ENCODE measurements at regions not wholly inside any gene's neighbourhood (a gene's known extent, or its start where the extent isn't known, plus 50 kb on each side); places are given as distances from the start of the nearest gene placed in this dataset.

DNA sequence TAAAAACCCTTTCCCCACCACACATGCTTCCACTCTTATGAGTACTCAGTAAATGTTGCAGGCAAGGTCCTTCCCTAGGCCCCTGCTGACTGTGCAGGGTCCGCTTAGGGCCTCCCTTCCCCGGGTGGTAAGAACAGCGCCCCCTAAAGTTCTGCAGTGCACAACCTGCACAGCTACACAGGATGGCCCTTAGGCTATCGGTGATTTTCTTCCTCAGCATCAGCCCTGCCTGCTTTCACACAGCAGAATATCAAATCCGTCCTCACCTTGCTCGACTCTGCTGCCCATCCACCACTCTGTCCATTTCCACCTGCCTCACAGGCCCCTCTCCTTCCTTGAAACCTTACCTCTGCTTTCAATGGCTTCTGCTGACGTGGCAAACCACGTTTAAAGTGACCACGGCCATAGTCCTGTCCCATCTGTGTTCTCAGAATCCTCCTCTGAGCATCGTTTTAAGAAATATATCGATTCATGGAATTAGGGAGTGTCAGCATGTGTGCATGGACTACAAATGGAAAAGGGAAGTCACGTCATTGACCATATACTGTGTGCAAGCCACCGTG is 51.4 kb upstream of the TMEM132E start:
- DNase-seq, result no peak
- no peak for ATAC-seq
- Mint-ChIP-seq H3K9me3 (ENCODE audit: low read depth) (no peaks in the 10 kb centered on the region), H3K27me3 (peaks cover 35% of the 10 kb centered on the region), H3K27ac (no peak overlapping the region), H3K36me3 (no peaks in the 10 kb centered on the region), H3K4me3 (no peak overlapping the region), H3K4me1 (no peaks in the 10 kb centered on the region)
- CTCF ChIA-PET, result interaction anchor here (1.1 kb wide), 1 partner anchor 129 kb away, joined by 3 read pairs; no protein-coding TSS in a partner anchor

DNA sequence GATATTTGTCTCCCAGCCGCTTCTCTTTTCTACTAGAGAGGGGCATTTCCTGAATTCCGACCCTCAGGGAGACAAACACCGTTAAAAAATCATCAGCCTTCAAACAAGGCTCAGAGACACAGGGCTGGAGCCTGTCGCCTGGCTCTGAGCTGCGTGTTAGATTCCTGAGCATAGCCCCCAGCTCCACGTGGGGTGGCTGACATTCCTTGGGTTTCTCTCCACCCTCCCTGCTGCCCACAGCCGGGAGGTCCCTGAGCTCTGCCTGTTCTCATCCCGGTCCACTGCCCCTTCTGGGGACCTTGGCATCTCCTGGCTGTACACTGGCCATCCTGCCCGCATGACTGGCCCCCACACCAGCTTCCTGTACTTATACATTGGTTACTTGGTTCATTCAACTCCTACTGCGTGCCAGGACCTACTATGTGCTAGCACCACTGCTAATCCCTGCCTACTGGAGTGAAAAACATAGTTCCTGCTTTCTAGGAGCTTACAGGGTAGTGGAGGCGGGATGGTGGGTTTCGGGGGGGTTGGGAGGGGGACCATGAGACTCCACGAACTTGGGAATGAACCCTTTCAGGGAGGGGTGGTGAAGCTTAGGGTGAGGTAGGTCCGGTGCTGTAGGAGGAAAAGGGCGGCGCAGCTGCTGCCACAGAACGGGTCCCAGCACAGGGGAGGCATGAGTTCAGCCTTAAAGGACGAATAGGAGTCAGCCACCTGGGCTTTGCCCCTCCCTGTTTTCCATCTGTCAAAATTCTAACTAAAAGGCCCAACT is 52.1 kb upstream of the TMEM132E start:
- CTCF ChIA-PET, result interaction anchor here (0.8 to 1.1 kb wide), 2 partner anchors 128 to 352 kb away, joined by 3 read pairs; no protein-coding TSS in a partner anchor
- no peaks in the 10 kb centered on the region for H3K4me1 Mint-ChIP-seq
- no peak overlapping the region for H3K4me3 Mint-ChIP-seq
- no peaks in the 10 kb centered on the region for H3K36me3 Mint-ChIP-seq
- no peak overlapping the region for H3K27ac Mint-ChIP-seq
- H3K27me3 Mint-ChIP-seq, result peaks cover 35% of the 10 kb centered on the region
- H3K9me3 Mint-ChIP-seq (ENCODE audit: low read depth), result no peaks in the 10 kb centered on the region
- no peak for DNase-seq
- ATAC-seq, result no peak

DNA sequence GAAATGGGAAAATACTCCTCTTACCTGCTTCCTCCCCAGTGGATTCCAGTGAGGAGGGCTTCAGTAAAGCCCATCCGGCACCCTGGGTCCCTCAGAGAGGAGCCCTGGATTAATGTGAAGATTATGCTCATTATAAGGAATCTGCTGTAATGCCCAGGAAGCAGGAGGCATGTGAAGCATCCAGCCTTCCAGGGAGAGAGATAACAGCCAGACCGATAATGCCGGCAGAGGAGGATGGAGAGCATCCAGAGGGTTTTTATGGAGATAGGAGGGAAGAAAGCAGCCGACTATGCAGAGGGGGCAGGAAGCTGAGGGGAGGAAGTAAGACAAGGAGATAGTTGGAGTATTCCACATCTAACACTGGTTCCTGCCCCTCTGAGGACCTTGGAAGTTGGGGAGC is 53.7 kb upstream of the TMEM132E start:
- DNase-seq (no peak), ATAC-seq (no peak)
- no peak overlapping the region for H3K4me3 Mint-ChIP-seq
- H3K36me3 Mint-ChIP-seq, result no peaks in the 10 kb centered on the region
- CTCF ChIA-PET, result interaction anchor here (1.0 kb wide), 1 partner anchor 17 kb away, joined by 5 read pairs; no protein-coding TSS in a partner anchor
- H3K27ac Mint-ChIP-seq, result no peak overlapping the region
- no peaks in the 10 kb centered on the region for H3K4me1 Mint-ChIP-seq
- peaks cover 23% of the 10 kb centered on the region for H3K27me3 Mint-ChIP-seq
- H3K9me3 Mint-ChIP-seq (ENCODE audit: low read depth), result no peaks in the 10 kb centered on the region

GRCh38 chr17:34521955-34522354 is 57.4 kb upstream of the TMEM132E start:
- Mint-ChIP-seq H3K4me1 (no peaks in the 10 kb centered on the region), H3K27ac (no peak overlapping the region), H3K36me3 (no peaks in the 10 kb centered on the region), H3K9me3 (ENCODE audit: low read depth) (no peaks in the 10 kb centered on the region), H3K27me3 (peaks cover 18% of the 10 kb centered on the region), H3K4me3 (no peak overlapping the region)
- ATAC-seq, result no peak
- CTCF ChIA-PET, result no interaction called here
- DNase-seq, result no peak

DNA sequence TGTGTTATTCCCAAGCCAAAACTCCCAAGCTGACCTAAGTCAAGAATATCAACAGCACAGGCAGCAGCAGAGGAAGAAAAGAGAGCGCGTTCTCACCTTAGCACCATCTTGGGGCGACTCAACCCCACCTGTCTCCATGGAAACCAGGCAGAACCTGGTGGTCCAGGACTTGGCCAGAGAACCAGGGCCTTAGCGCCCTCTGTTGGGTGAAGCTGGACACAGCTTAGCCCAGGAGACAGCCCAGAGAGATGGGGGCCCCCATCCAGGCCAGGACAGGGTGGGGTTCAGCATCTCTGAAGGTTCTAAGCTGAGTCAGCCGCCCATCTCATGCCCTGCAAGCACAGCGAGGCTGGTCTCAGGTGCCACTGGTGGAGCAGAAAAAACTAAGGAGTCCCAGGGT is 60.1 kb upstream of the TMEM132E start:
- ATAC-seq (peak; percentile 49), DNase-seq (peak; percentile 44)
- CTCF ChIA-PET, result interaction anchor here (0.6 to 1.6 kb wide), 7 partner anchors 19 to 317 kb away, joined by 3 to 7 read pairs (median 3); no protein-coding TSS in a partner anchor

GRCh38 chr17:34517406-34517805 is 62.0 kb upstream of the TMEM132E start:
- no peak overlapping the region for H3K4me3 Mint-ChIP-seq
- H3K4me1 Mint-ChIP-seq, result no peaks in the 10 kb centered on the region
- H3K36me3 Mint-ChIP-seq, result no peaks in the 10 kb centered on the region
- DNase-seq (no peak), ATAC-seq (no peak)
- H3K27ac Mint-ChIP-seq, result no peak overlapping the region
- no peaks in the 10 kb centered on the region for H3K9me3 Mint-ChIP-seq (ENCODE audit: low read depth)
- CTCF ChIA-PET, result interaction anchor here (1.0 to 1.6 kb wide), 2 partner anchors 25 to 97 kb away, joined by 4 read pairs; no protein-coding TSS in a partner anchor
- peaks cover 50% of the 10 kb centered on the region for H3K27me3 Mint-ChIP-seq

More for the DNA sequence above, 60.1 kb upstream of the TMEM132E start:
- Mint-ChIP-seq H3K4me1 (no peaks in the 10 kb centered on the region), H3K27ac (no peak overlapping the region), H3K27me3 (peaks cover 37% of the 10 kb centered on the region), H3K36me3 (no peaks in the 10 kb centered on the region), H3K9me3 (ENCODE audit: low read depth) (no peaks in the 10 kb centered on the region), H3K4me3 (no peak overlapping the region)

GRCh38 chr17:34511931-34512330 is 67.5 kb upstream of the TMEM132E start:
- no peaks in the 10 kb centered on the region for H3K4me1 Mint-ChIP-seq
- ATAC-seq (no peak), DNase-seq (no peak)
- no peak overlapping the region for H3K27ac Mint-ChIP-seq
- peaks cover 66% of the 10 kb centered on the region for H3K27me3 Mint-ChIP-seq
- CTCF ChIA-PET, result interaction anchor here (1.1 kb wide), 1 partner anchor 151 kb away, joined by 3 read pairs; no protein-coding TSS in a partner anchor
- no peaks in the 10 kb centered on the region for H3K36me3 Mint-ChIP-seq
- H3K9me3 Mint-ChIP-seq (ENCODE audit: low read depth), result no peaks in the 10 kb centered on the region
- H3K4me3 Mint-ChIP-seq, result no peak overlapping the region

- Mint-ChIP-seq H3K27me3 (peaks cover 69% of the 10 kb centered on the region), H3K4me3 (no peak overlapping the region)
- ATAC-seq, result no peak
Measured at GRCh38 chr17:34511265-34511664, 68.1 kb upstream of the TMEM132E start.

DNA sequence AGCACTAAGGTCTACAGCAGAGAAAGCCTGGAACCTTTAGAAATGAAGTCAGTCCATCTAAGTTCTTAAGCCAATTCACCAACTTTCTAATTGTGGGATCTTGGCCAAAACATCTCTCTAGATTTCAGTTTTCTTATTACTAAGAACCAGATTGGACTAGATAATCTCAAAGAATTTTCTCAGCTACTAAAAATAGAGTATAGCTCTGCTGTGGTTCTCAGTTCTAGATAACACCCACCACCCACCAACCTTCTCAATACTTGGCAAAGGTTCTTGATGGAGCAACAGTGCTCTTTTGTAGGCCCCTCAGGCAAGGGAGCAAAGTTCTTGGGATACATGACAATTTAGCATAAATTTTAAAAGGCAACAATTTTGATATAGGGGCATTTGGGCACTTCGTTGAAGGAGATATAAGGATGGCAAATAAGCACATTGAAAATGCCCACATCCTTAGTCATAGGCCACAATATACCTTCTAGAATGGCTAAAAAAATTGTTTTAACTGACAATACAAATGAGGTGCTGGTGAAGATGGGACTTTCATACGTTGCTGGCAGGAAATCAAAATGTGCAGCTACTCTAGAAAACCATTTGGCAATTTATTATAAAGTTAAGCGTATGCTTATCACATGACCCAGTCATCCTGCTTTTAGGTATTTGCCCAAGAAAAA is 74.4 kb upstream of the TMEM132E start:
- no peaks in the 10 kb centered on the region for H3K9me3 Mint-ChIP-seq (ENCODE audit: low read depth)
- DNase-seq (no peak), ATAC-seq (no peak)
- no peak overlapping the region for H3K27ac Mint-ChIP-seq
- peaks cover 17% of the 10 kb centered on the region for H3K4me1 Mint-ChIP-seq
- H3K36me3 Mint-ChIP-seq, result no peaks in the 10 kb centered on the region
- CTCF ChIA-PET, result interaction anchor here (2.5 kb wide), 1 partner anchor 85 kb away, joined by 7 read pairs; no protein-coding TSS in a partner anchor
- peaks cover 50% of the 10 kb centered on the region for H3K27me3 Mint-ChIP-seq
- H3K4me3 Mint-ChIP-seq, result no peak overlapping the region

More at GRCh38 chr17:34511265-34511664, 68.1 kb upstream of the TMEM132E start:
- CTCF ChIA-PET, result no interaction called here
- no peaks in the 10 kb centered on the region for H3K9me3 Mint-ChIP-seq (ENCODE audit: low read depth)
- DNase-seq, result no peak
- H3K4me1 Mint-ChIP-seq, result no peaks in the 10 kb centered on the region
- H3K36me3 Mint-ChIP-seq, result no peaks in the 10 kb centered on the region
- no peak overlapping the region for H3K27ac Mint-ChIP-seq

DNA sequence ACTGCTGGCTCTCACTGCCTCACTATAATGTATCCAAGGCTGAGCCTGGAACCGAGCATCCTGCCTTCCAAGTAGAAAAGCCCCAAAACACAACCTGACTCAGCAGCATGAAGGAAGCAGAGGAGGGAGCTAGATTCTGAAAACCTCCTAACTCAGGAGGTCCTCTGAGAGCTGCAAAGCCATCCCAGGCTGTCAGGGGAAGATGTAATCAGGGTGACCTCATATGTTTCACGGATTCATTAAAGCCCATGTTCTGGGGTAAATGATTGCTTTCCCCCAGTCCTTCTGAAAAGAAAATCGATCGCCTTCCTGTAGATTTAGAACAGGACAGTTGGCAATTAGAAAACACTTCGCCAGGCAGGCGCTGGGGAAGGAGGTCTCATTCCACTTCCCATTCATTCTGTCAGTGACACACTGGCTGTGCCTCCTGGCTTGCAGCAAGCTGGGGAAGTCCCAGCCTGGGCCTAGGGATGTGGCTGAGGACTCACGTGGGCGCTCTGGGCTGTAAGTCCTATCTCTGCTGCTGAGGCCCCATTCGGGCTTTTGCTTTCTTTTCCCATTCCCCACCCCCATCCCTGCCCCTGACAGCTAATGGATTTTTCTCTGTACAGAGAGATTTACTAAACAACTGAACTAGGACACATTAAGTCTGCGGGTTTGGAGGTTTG is 75.7 kb upstream of the TMEM132E start:
- H3K9me3 Mint-ChIP-seq (ENCODE audit: low read depth), result no peaks in the 10 kb centered on the region
- ATAC-seq (no peak), DNase-seq (no peak)
- peaks cover 17% of the 10 kb centered on the region for H3K4me1 Mint-ChIP-seq
- H3K27me3 Mint-ChIP-seq, result peaks cover 44% of the 10 kb centered on the region
- no peaks in the 10 kb centered on the region for H3K36me3 Mint-ChIP-seq
- CTCF ChIA-PET, result interaction anchor here (2.5 kb wide), 1 partner anchor 83 kb away, joined by 7 read pairs; no protein-coding TSS in a partner anchor
- H3K27ac Mint-ChIP-seq, result no peak overlapping the region
- no peak overlapping the region for H3K4me3 Mint-ChIP-seq

DNA sequence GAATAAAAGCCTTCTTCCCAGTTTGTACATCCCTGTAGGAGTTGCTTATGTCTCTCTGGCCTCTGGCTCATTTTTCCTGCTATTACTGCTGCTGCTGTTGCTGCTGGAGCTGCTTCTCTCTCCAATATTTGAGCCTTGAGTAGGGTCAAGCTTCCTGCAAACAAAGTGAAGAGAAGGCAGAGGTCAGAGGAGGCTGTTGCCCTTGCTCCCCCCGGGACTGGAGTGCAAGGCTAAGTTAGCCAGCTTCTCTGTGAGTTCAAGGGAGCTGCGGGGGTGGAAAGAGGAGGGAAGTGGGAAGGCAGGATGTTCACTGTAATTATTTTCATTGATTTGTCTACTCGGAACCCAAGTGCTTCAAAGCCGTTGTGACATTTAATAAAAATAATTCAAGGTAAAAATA is 77.0 kb upstream of the TMEM132E start:
- CTCF ChIA-PET, result interaction anchor here (2.5 kb wide), 1 partner anchor 82 kb away, joined by 7 read pairs; no protein-coding TSS in a partner anchor
- Mint-ChIP-seq H3K27ac (no peak overlapping the region), H3K27me3 (peaks cover 38% of the 10 kb centered on the region), H3K9me3 (ENCODE audit: low read depth) (no peaks in the 10 kb centered on the region), H3K4me1 (peaks cover 17% of the 10 kb centered on the region), H3K4me3 (no peak overlapping the region), H3K36me3 (no peaks in the 10 kb centered on the region)
- ATAC-seq (no peak), DNase-seq (no peak)

DNA sequence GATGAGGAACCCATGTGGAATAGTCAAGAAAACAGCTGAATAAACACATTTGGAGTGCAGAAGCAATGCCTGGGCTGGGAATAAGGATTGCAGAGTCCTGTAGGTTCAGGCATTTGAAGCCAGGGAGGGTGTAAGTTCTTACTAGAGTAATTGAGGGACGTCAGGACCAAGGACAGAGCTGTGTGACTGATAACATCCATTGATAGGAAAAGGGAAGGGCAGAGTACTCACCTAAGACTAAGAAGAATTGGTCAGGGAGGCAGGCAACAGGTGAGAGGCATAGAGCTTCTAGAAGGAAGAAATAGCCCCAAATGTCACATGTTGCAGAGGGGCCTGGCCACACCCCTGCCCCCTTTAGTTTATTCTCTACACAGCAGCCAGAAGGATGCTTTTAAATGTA is 79.8 kb upstream of the TMEM132E start:
- CTCF ChIA-PET, result no interaction called here

DNA sequence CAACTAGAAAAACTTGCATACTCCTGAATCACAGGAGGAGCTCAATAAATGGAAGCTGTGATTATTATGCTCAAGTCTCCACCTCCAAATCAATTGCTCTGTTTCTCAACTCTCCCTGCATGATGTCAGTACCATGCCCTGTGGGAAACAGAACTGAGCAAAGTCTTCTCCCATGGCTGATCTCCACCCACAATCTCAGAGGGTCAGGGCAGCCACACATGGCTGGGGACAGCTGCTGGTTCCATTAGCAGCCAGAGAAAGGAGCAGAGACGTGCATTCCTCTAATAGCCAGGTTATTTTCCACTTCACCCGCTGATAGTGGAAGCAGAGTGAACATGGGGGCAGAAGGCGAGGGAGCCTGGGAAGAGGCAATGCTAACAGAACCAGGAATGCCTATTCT is 85.5 kb upstream of the TMEM132E start:
- no peak overlapping the region for H3K4me3 Mint-ChIP-seq
- no peak for ATAC-seq
- CTCF ChIA-PET, result no interaction called here

More for the DNA sequence above, 79.8 kb upstream of the TMEM132E start:
- Mint-ChIP-seq H3K4me3 (no peak overlapping the region), H3K4me1 (peaks cover 7% of the 10 kb centered on the region), H3K27ac (no peak overlapping the region), H3K36me3 (no peaks in the 10 kb centered on the region), H3K27me3 (peaks cover 18% of the 10 kb centered on the region), H3K9me3 (ENCODE audit: low read depth) (no peaks in the 10 kb centered on the region)
- DNase-seq, result peak; percentile 43
- no peak for ATAC-seq

More for the DNA sequence above, 85.5 kb upstream of the TMEM132E start:
- Mint-ChIP-seq H3K27ac (no peak overlapping the region), H3K9me3 (ENCODE audit: low read depth) (no peaks in the 10 kb centered on the region), H3K4me1 (no peaks in the 10 kb centered on the region), H3K36me3 (no peaks in the 10 kb centered on the region), H3K27me3 (peaks cover 35% of the 10 kb centered on the region)
- no peak for DNase-seq

Measured in activated CD8-positive, alpha-beta memory T cell treated with anti-CD3 and anti-CD28 coated beads, Interleukin-2, amount 10 ng/mL, durations not matched to agents 7 days and 5 days (primary cell).